HG03025 (cell line): ENCODE measurements at regions not wholly inside any gene's neighbourhood (a gene's known extent, or its start where the extent isn't known, plus 50 kb on each side); places are given as distances from the start of the nearest gene placed in this dataset.
"Not testable (repeated sequence)": the region's sequence is repeated elsewhere in the genome, so short reads cannot be mapped to it uniquely, and the experiment has no call there.

Source experiments
- ATAC-seq: cut with Tn5 transposase; IDR thresholded peaks from one replicate; pipeline ENCODE4 v1.9.1; 2021; ENCODE audit warnings: mild to moderate bottlenecking, moderate library complexity; ENCODE audit not compliant: unreplicated experiment, low FRiP score

DNA sequence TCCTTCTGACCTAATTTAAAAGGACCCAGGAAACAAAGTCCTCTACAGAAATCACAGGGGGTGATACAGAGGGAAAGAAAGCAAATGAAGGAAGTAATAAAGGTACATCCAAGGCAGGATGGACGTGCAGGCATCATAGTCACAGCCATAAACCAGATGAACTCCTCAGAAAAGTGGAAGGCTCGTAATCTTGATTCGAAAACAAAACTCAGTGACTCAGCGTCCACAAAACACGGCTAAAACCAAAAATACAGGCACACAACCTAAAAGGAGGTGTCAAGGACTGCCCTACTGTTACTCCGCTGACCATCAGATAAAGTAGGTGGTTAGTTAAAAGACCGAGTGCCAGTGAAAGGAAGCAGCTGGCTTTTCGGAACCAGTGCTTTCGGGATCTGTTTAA, 81.5 kb downstream of the TRIM69 start:
- ATAC-seq = not testable (repeated sequence)

DNA sequence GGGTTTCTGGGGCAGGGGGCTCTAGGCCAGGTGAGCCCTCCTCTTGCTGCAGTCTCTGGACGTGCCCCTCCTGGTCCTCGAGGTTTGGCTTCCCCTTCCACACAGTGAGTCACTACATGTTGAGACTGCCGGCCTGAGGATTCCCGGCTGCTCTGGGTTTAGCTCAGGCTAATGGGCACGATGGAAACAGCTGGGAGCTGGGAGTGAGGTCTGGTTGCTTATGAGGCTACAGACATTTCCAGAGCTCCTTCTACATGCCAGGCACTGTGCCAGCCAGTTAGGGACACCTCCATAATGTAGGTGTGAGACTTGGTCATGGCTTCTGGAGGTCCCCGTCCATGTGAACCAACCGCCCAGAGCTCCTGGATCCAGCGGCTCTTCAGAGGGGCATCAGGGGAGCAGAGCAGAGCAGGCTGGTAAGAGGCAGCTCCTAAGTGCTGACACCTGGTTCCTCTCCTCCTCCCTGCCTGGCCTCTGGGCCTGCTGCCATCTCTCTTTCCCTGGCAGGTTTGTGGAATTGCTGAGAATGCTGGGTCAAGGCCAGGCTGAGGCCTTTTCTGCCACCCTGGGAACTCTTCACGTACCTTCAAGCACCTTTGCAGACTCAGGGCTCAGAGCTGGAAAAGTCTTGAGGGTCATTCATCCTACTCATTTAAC, 83.1 kb downstream of the TRIM69 start:
- not testable (repeated sequence) for ATAC-seq

DNA sequence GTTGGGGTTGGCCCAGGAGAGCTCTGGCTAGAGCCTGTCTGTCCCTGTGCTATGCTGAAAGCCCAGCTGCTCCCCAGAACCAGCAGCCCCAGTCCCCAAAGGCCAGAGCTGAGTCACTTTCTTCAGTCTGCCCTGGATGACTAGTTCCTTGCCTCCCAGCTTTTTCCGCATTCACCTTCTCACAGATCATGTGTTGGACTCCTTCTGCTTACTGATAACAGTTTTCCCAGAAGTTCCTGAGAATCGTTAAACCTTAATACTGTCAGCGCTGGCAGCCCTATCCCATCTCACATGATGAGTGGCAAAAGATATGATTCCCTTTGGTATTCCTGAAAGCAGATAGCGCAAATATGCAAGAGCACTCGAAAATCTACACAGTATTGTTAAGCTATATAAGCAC, 84.2 kb downstream of the TRIM69 start:
- not testable (repeated sequence) for ATAC-seq

GRCh38 chr15:44820967-44821366, 84.6 kb downstream of the TRIM69 start:
- ATAC-seq = not testable (repeated sequence)

- ATAC-seq = not testable (repeated sequence)
Measured at GRCh38 chr15:44824277-44825145, 88.2 kb downstream of the TRIM69 start.

DNA sequence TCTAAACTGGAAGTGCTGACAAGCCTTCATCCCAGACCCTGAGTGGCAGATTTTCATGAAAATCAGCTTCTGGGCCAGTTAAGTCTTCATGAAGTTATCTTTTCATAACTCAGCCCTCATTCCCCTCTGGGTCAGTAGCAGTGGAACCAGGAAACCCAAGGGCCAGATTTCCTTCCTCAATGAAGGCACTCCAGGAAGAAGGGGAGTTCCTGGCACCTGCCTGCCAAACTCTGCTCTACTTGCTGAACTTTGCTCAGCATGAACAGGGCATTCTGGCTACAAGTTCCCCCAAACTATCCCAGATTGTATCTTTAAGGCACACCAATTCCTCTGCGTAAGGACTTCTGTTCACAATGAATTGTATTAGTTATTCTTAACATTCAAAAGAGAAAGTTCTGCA, 90.3 kb downstream of the TRIM69 start:
- ATAC-seq = not testable (repeated sequence)

- ATAC-seq = not testable (repeated sequence)
Measured at GRCh38 chr15:44828229-44828914, 92.0 kb downstream of the TRIM69 start.

- not testable (repeated sequence) for ATAC-seq
Measured at GRCh38 chr15:44829150-44829549, 92.8 kb downstream of the TRIM69 start.

DNA sequence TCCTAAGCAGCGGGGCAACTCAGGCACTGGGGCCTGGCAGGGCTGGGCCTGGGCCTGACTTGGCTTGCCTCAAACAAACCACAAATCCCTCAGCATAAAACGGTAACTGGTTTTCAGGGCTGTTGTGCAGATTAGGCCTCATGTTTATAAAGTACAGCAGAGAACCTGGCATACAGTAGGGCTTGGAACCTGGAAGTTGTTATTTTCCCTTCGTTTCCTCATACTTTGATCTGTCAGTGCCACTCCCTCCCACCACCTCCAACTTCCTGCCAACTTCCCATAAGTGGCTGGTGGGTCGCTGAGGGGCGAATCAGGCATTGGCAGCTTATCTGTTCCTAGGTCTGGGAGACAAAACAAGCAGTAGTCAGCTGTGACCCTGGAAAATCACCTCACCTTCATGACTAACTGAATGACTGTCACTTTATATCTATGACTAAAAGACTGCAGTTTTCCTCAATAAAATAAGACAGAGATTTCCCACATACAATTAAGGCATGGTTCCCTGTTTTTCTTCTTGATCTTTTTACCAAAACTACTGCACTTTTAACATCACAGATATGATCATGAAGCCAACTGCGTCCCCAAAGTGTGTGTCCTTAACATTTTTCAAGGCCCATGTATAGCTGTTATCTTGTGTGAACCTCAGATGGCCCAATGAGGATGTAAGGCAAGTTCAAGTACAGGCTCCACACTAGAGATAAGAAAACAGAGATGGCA, 94.5 kb downstream of the TRIM69 start:
- not testable (repeated sequence) for ATAC-seq

- not testable (repeated sequence) for ATAC-seq
Measured at GRCh38 chr15:44831409-44831741, 95.0 kb downstream of the TRIM69 start.

- ATAC-seq = not testable (repeated sequence)
Measured at GRCh38 chr15:44832133-44832532, 95.8 kb downstream of the TRIM69 start.

DNA sequence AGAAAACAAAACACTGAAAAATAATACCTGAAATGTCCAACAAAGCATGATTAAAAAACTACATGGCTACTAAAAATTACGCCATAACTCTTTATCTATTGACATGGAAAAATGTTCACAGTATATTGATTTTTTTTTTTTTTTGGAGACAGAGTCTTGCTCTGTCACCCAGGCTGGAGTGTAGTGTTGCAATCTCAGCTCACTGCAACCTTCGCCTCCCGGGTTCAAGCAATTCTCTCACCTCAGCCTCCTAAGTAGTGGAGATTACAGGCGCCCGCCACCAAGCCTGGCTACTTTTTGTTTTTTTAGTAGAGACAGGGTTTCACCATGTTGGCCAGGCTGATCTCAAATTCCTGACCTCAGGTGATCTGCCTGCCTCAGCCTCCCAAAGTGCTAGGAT, 96.8 kb downstream of the TRIM69 start:
- ATAC-seq = not testable (repeated sequence)

DNA sequence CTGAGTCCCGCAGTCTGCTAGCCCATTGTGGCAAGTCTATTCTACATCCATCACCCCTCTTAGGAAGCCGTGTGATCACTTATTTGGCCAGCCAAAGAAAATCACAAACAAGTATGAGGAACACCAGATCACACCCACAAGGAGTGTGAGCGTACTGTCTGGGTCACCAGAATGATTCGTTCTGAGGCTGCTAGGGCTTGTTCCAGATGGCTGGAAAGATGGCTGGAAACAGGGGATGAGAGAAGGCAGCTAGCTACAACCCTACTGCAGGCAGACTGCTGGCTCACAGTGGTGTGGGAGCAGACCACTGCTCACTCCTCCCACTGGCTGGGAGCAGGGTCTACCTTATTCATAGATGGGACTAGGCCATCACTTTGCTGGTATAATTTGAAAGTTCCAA, 97.4 kb downstream of the TRIM69 start:
- not testable (repeated sequence) for ATAC-seq

- ATAC-seq = not testable (repeated sequence)
Measured at GRCh38 chr15:44835082-44835481, 98.8 kb downstream of the TRIM69 start.

GRCh38 chr15:44836094-44836493, 99.8 kb downstream of the TRIM69 start:
- no peak for ATAC-seq

GRCh38 chr15:44838929-44839328, 102.6 kb downstream of the TRIM69 start:
- ATAC-seq = not testable (repeated sequence)

DNA sequence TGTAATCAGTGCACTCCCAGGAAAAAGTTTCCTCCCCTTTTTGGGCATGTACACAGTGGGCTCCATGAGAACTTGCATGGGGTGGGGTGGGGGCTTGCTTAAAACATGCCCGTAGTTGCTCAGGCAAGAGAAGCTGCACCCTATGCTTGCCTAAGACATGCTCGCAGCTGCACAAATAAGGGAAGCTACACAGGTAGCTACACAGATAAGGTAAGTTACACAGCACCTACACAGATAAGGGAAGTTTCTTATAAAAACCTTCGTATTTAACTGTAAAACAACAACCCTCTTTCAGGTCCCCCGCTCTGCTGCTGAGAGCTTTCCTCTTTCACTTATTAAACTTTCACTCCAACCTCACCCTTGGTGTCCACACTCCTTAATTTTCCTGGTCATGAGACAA, 105.4 kb downstream of the TRIM69 start:
- ATAC-seq = not testable (repeated sequence)

GRCh38 chr15:44842883-44843282, 106.6 kb downstream of the TRIM69 start:
- ATAC-seq = not testable (repeated sequence)

- ATAC-seq = not testable (repeated sequence)
Measured at GRCh38 chr15:44844936-44845335, 108.6 kb downstream of the TRIM69 start.

DNA sequence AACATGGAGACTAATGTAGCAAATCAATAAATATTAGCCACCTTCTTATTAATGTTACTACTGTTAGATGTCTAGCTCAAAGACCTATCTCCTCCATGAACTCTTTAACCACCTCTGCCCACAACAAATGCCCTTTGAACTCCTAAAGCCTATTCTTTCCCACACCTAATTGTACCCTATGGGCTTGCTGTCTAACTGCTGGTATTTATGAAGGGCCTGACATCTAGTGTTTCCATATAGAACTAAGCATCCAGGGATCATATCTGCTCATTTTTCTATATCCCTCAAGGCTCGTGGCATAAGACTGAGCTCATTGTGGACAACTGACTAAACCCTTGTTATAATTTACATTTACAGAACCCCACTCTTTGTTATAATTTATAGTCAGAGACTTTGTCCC, 109.8 kb downstream of the TRIM69 start:
- ATAC-seq = not testable (repeated sequence)
